ENCODE measurements at regions not wholly inside any gene's neighbourhood (a gene's known extent, or its start where the extent isn't known, plus 50 kb on each side); places are given as distances from the start of the nearest gene placed in this dataset.

DNA sequence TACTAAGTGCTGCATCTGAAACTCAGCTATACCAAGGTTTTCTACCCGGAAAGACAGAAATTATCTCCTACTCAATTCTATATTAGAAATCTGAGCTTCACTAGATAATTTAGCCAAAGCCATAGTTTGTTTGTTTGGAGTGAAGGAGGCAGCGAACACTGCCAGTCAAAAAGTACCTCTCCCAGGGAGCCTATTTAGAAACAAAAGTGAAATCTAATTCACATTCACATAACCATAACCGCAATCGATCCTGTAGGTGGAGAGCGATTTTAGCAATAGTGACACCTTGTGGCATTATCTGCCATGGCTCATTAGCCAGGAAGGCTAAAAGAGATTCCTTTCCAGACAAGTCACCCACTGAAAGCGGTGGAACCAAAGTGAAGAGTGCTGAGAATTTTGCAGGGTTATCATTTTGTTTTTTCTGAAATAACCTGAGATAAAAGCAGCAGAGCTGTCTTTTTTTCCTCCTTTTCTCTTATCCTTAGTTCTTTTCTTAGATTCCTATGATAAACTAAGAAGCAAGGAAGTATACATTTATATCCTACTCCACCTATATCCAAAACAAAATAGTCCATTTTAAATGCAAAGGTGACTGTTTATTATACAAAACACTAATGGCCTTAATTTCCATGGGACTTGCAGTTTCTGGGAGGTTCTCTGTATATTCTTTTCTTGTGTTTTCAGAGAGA lies 83.7 kb upstream of the BET1 start:
- TF ChIP-seq, protein P1, sequence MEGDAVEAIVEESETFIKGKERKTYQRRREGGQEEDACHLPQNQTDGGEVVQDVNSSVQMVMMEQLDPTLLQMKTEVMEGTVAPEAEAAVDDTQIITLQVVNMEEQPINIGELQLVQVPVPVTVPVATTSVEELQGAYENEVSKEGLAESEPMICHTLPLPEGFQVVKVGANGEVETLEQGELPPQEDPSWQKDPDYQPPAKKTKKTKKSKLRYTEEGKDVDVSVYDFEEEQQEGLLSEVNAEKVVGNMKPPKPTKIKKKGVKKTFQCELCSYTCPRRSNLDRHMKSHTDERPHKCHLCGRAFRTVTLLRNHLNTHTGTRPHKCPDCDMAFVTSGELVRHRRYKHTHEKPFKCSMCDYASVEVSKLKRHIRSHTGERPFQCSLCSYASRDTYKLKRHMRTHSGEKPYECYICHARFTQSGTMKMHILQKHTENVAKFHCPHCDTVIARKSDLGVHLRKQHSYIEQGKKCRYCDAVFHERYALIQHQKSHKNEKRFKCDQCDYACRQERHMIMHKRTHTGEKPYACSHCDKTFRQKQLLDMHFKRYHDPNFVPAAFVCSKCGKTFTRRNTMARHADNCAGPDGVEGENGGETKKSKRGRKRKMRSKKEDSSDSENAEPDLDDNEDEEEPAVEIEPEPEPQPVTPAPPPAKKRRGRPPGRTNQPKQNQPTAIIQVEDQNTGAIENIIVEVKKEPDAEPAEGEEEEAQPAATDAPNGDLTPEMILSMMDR (conservative IDR thresholded peaks at IDR 0.05; ENCODE audit: low read depth, low read length): peak; percentile 78
- peak; percentile 84 for TF ChIP-seq RAD21 (IDR thresholded peaks at IDR 0.05; ENCODE audit: low read length)
- no peak for TF ChIP-seq MAFK (IDR thresholded peaks at IDR 0.05; ENCODE audit: low read depth, low read length)
- no peak for TF ChIP-seq POLR2A (IDR thresholded peaks at IDR 0.05; ENCODE audit: low read depth, low read length)
- TF ChIP-seq, protein P2, sequence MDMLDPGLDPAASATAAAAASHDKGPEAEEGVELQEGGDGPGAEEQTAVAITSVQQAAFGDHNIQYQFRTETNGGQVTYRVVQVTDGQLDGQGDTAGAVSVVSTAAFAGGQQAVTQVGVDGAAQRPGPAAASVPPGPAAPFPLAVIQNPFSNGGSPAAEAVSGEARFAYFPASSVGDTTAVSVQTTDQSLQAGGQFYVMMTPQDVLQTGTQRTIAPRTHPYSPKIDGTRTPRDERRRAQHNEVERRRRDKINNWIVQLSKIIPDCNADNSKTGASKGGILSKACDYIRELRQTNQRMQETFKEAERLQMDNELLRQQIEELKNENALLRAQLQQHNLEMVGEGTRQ (IDR thresholded peaks at IDR 0.05; ENCODE audit: low read depth, low read length): no peak
- no peak for TF ChIP-seq RCOR1 (IDR thresholded peaks at IDR 0.05; ENCODE audit: insufficient replicate concordance, low read length)
- TF ChIP-seq MXI1 (IDR thresholded peaks at IDR 0.05; ENCODE audit: borderline replicate concordance, low read depth, low read length): no peak
- no peak for TF ChIP-seq CHD1 (IDR thresholded peaks at IDR 0.05; ENCODE audit: low read depth, low read length)
- peak; percentile 94 for TF ChIP-seq SMC3 (IDR thresholded peaks at IDR 0.05; ENCODE audit: low read depth, low read length)
- no peak for TF ChIP-seq BHLHE40 (IDR thresholded peaks at IDR 0.05; ENCODE audit: low read depth, low read length)
- no peak for TF ChIP-seq MAZ (IDR thresholded peaks at IDR 0.05; ENCODE audit: borderline replicate concordance, low read depth, low read length)
- TF ChIP-seq CEBPB (IDR thresholded peaks at IDR 0.05; ENCODE audit: low read depth, low read length): no peak

Data from IMR-90 (cell line).